HEK293 (cell line): ENCODE measurements at regions not wholly inside any gene's neighbourhood (a gene's known extent, or its start where the extent isn't known, plus 50 kb on each side); places are given as distances from the start of the nearest gene placed in this dataset.

Experiments used
- ZNF146 ChIP-seq: fragments of 450-650 bp; formaldehyde crosslinking; IDR thresholded peaks from 2 replicates; pipeline ENCODE4 v1.5.1; 2016; ENCODE audit warnings: missing biosample characterization, missing genetic modification characterization
- ZNF18 ChIP-seq: fragments of 450-650 bp; formaldehyde crosslinking; IDR thresholded peaks from 2 replicates; pipeline ENCODE4 v1.5.1; 2016; ENCODE audit warnings: missing biosample characterization, missing genetic modification characterization
- ZNF707 ChIP-seq: fragments of 450-650 bp; formaldehyde crosslinking; IDR thresholded peaks from 2 replicates; pipeline ENCODE4 v1.5.1; 2016; ENCODE audit warnings: missing biosample characterization, missing genetic modification characterization
- TF ChIP-seq, protein P1 (sequence below): fragments of 450-650 bp; formaldehyde crosslinking; IDR thresholded peaks from 2 replicates; pipeline ENCODE4 v1.5.1; 2016; ENCODE audit warnings: missing biosample characterization, missing genetic modification characterization

DNA sequence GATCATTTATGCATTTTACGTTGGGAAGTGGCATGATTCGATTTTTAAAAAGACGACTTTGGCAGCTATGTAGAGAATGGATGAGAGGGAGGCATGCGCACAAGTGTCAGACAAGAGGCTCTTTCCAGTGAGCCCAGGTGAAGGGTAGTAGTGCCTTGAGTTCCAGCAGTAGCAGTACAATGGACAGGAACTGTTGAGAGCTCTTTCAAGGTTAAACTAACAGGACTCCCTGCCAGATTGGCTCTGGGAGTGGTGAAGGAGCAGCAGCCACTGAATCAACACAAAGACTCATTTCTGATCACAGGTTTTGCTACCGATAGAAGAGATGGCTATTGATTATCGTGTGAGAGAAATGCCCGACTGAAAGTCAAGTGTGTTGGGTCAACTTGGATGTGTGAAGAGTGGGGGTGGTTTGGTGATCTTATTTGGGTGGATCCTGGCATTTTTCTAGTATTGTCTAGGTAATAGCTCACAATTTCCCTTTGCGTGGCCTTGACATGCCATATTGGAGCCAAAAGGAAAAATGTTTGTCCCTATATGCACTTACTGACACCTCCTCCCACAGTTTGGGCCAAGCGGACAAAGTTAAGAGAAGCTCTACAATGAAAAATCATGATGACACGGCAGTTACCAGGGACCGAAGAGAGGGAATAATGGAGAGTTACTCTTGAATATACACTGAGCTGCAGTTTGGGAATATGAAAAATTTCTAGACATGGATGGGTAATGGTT, 81.6 kb upstream of the MDFIC2 start:
- TF ChIP-seq ZNF18 (tag by site-specific recombination) (no peak), ZNF146 (tag by site-specific recombination) (no peak), ZNF707 (tag by site-specific recombination) (no peak)
- TF ChIP-seq, protein P1, sequence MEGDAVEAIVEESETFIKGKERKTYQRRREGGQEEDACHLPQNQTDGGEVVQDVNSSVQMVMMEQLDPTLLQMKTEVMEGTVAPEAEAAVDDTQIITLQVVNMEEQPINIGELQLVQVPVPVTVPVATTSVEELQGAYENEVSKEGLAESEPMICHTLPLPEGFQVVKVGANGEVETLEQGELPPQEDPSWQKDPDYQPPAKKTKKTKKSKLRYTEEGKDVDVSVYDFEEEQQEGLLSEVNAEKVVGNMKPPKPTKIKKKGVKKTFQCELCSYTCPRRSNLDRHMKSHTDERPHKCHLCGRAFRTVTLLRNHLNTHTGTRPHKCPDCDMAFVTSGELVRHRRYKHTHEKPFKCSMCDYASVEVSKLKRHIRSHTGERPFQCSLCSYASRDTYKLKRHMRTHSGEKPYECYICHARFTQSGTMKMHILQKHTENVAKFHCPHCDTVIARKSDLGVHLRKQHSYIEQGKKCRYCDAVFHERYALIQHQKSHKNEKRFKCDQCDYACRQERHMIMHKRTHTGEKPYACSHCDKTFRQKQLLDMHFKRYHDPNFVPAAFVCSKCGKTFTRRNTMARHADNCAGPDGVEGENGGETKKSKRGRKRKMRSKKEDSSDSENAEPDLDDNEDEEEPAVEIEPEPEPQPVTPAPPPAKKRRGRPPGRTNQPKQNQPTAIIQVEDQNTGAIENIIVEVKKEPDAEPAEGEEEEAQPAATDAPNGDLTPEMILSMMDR (tag by site-specific recombination), result no peak
